K562 (cell line): ENCODE measurements at regions not wholly inside any gene's neighbourhood (a gene's known extent, or its start where the extent isn't known, plus 50 kb on each side); places are given as distances from the start of the nearest gene placed in this dataset.

ENCODE experiments used
- ATAC-seq: fragments of 200-7000 bp; cut with Tn5 transposase; 3 replicates; pipeline ENCODE4 v1.9.1; 2020; ENCODE audit warnings: moderate library complexity
- BruUV-seq: library from RNA; stranded (reverse); fragments of 400-500 nt; replicated peaks from 2 replicates; lab custom pipeline; 2021; lab: Mats Ljungman, UMichigan
- CTCF ChIA-PET: fragments of 300-600 bp; formaldehyde crosslinking; extraction: SDS; loops from one replicate; lab custom pipeline; 2021; ENCODE audit warnings: low intra/inter-chr PET ratio; lab: Yijun Ruan, JAX
- POLR2A ChIA-PET: fragments of 300-600, 350-650 bp; sonication (Branson Sonifier 250); formaldehyde crosslinking; extraction: SDS; loops from one replicate; lab custom pipeline; 2021; ENCODE audit warnings: antibody characterized with exemption, inconsistent platforms; lab: Yijun Ruan, JAX
- DNase-seq, 4 experiments: peaks; one replicate each; pipeline versions ENCODE4 v3.0.0 to v3.0.0-alpha.2; 2011 to 2018; ENCODE audit warnings: low spot score in 3 of 4, mixed read lengths in 3 of 4; ENCODE audit errors: extremely low read depth in 1 of 4
- FAIRE-seq: peaks from 2 replicates; lab custom pipeline; 2011; peaks lifted over from hg19 to GRCh38; lab: Jason Lieb, UNC
- H2AFZ ChIP-seq: 2 replicates; pipeline ENCODE4 v1.6.0; 2011; ENCODE audit warnings: low read depth, low read length, control low read depth, inconsistent platforms
- H3K27ac ChIP-seq: fragments of 200-600 bp; 3 replicates; pipeline ENCODE4 v1.8.0; 2011; ENCODE audit warnings: low read depth, mild to moderate bottlenecking, control low read depth, inconsistent platforms, low read length, moderate library complexity, mixed read lengths; ENCODE audit errors: extremely low read depth
- H3K27me3 ChIP-seq, 2 experiments: fragments of 300-600 bp in 1 of 2; 2 replicates in 1 of 2; 3 replicates in 1 of 2; pipeline versions ENCODE4 v1.6.0 to v1.8.0; 2011; ENCODE audit warnings: inconsistent platforms in 2 of 2, low read length in 2 of 2, mild to moderate bottlenecking in 1 of 2, mixed read lengths in 1 of 2, moderate library complexity in 1 of 2; ENCODE audit not compliant: control insufficient read depth in 2 of 2, insufficient read depth in 2 of 2
- H3K36me3 ChIP-seq: fragments of 300-600 bp; 3 replicates; pipeline ENCODE4 v1.8.0; 2011; ENCODE audit warnings: mild to moderate bottlenecking, low read length, inconsistent platforms; ENCODE audit not compliant: control insufficient read depth, insufficient read depth
- H3K4me1 ChIP-seq, 2 experiments: fragments of 200-600 bp in 1 of 2; replicated peaks in 1 of 2; 2 replicates in 1 of 2; 3 replicates in 1 of 2; pipeline versions ENCODE4 v1.5.1 to v1.8.0; 2011; ENCODE audit warnings: inconsistent platforms in 2 of 2, low read length in 2 of 2, mild to moderate bottlenecking in 1 of 2, mixed read lengths in 1 of 2, moderate library complexity in 1 of 2; ENCODE audit not compliant: control insufficient read depth in 2 of 2, insufficient read depth in 2 of 2
- H3K4me2 ChIP-seq: 2 replicates; pipeline ENCODE4 v1.6.1; 2011; ENCODE audit warnings: low read length, control low read depth, inconsistent platforms, mixed read lengths; ENCODE audit not compliant: insufficient read depth
- H3K4me3 ChIP-seq: fragments of 200-600 bp; sonication (generic), shearing (Covaris generic); 2 replicates; pipeline ENCODE4 v1.5.1; 2016; ENCODE audit warnings: control low read depth, inconsistent platforms
- H3K79me2 ChIP-seq: fragments of 200-600 bp; 3 replicates; pipeline ENCODE4 v1.8.0; 2011; ENCODE audit warnings: low read length, inconsistent platforms; ENCODE audit not compliant: control insufficient read depth, insufficient read depth
- H3K9ac ChIP-seq, 2 experiments: 2 replicates each; pipeline versions ENCODE4 v1.6.0 to v1.6.1; 2011; ENCODE audit warnings: low read depth in 2 of 2, low read length in 2 of 2, control low read depth in 1 of 2, inconsistent platforms in 1 of 2, mild to moderate bottlenecking in 1 of 2, mixed read lengths in 1 of 2; ENCODE audit not compliant: insufficient read depth in 1 of 2
- H3K9me1 ChIP-seq: one replicate; pipeline ENCODE4 v1.6.0; 2011; ENCODE audit warnings: inconsistent platforms, mild to moderate bottlenecking, low read length, moderate library complexity; ENCODE audit not compliant: control insufficient read depth, insufficient read depth
- H3K9me3 ChIP-seq: replicated peaks from 2 replicates; pipeline ENCODE4 v1.5.1; 2011; ENCODE audit warnings: low read depth, low read length, inconsistent platforms; ENCODE audit not compliant: control insufficient read depth, insufficient read depth
- H4K20me1 ChIP-seq: replicated peaks from 2 replicates; pipeline ENCODE4 v1.6.1; 2011; ENCODE audit warnings: low read length, inconsistent platforms, mixed read lengths; ENCODE audit not compliant: control insufficient read depth, insufficient read depth
- PYGO2 ChIP-seq: fragments of 450-650 bp; IDR thresholded peaks from 2 replicates; pipeline ENCODE4 v1.6.1; 2016; ENCODE audit warnings: mild to moderate bottlenecking, missing genetic modification characterization, moderate library complexity, missing compliant biosample characterization
- ZFPM2 ChIP-seq: fragments of 250-450 bp; sonication (Bioruptor Pico); IDR thresholded peaks from 2 replicates; pipeline ENCODE4 v1.5.1; 2022; ENCODE audit warnings: mild to moderate bottlenecking
- ZNF316 ChIP-seq: fragments of 450-650 bp; IDR thresholded peaks from 2 replicates; pipeline ENCODE4 v1.6.1; 2016
- ZNF436 ChIP-seq: fragments of 250-450, 450-650 bp; sonication (Bioruptor Pico); formaldehyde crosslinking; IDR thresholded peaks from 2 replicates; pipeline ENCODE4 v1.7.0; 2020; ENCODE audit warnings: mild to moderate bottlenecking
- ZNF639 ChIP-seq, 2 experiments: fragments of 200-800 bp in 1 of 2; sonication (Bioruptor generic) in 1 of 2; sonication (generic) in 1 of 2; formaldehyde crosslinking in 1 of 2; IDR thresholded peaks in 1 of 2; conservative IDR thresholded peaks in 1 of 2; 2 replicates each; pipeline versions ENCODE4 v1.5.0 to v1.6.1; 2016 to 2020; ENCODE audit warnings: missing compliant biosample characterization in 1 of 2, missing genetic modification characterization in 1 of 2, missing genetic modification reagents in 1 of 2
- WGBS: fragments of 100-300 bp; shearing (Covaris generic); methylation state at CpG from one replicate; pipeline ENCODE4 v1.1.6; 2016; ENCODE audit warnings: low coverage, mixed read lengths; ENCODE audit not compliant: insufficient coverage; ENCODE audit errors: missing lambda C conversion rate; 5-methylcytosine and 5-hydroxymethylcytosine counted together
- in situ Hi-C: fragments of 300-500 bp; cut with MboI; formaldehyde crosslinking; loops from 4 replicates; pipeline ENCODE4 v1.15.0; 2018; ENCODE audit warnings: inconsistent platforms, mixed read lengths
- intact Hi-C: fragments of 100-400 bp; cut with micrococcal nuclease; formaldehyde crosslinking; loops from 2 replicates; pipeline ENCODE4 v1.14.2; 2022
- TF ChIP-seq, protein P1 (sequence below): fragments of 200-800 bp; sonication (Bioruptor generic); IDR thresholded peaks from 2 replicates; pipeline ENCODE4 v1.6.1; 2017; ENCODE audit warnings: missing genetic modification characterization, missing compliant biosample characterization
- TF ChIP-seq, protein P2 (sequence below): IDR thresholded peaks from 2 replicates; pipeline ENCODE4 v1.6.1; 2011; ENCODE audit warnings: borderline replicate concordance, low read depth, mild to moderate bottlenecking, moderate library complexity, low read length; ENCODE audit not compliant: insufficient read depth, poor library complexity, severe bottlenecking

DNA sequence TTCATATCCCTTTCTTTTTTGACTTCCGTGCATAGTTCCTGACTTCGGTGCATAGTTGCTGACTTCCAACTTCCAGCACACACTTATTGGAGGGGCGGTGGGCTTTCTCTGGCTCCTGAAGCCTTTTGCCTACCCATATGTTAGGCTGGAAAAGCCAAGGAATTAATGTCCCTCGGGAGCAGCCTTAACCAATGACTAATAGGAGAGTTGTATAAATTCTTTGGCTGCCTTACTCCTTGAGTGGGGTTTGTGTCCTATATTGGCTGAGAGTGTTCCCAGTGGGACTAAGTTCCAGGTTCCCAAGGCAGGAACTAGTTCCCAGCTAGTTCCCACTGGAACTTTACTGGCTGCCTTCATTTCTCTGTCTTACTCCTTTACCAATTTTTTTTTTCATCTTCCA is 105.7 kb downstream of the ZNF326 start:
- Histone ChIP-seq H3K27me3 (peaks cover 4 to 11% of the 10 kb centered on the region in 2 experiments; a peak in 3 of 5 replicates), H3K4me1 (no peaks in the 10 kb centered on the region), H3K36me3 (no peaks in the 10 kb centered on the region), H3K9me1 (no peaks in the 10 kb centered on the region), H3K4me3 (no peak overlapping the region), H3K4me2 (no peak overlapping the region), H2AFZ (no peak overlapping the region), H3K9ac (no peak overlapping the region), H4K20me1 (no peaks in the 10 kb centered on the region), H3K79me2 (no peaks in the 10 kb centered on the region), H3K9me3 (no peaks in the 10 kb centered on the region), H3K27ac (no peak overlapping the region)
- in situ Hi-C loops: no loop called here
- no TSS peak for BruUV-seq
- POLR2A ChIA-PET: no interaction called here
- ATAC-seq (no peak), DNase-seq (no peak), FAIRE-seq (no peak)
- TF ChIP-seq ZNF316 (no peak), ZNF436 (CRISPR knock-in tag) (no peak), ZNF639 (CRISPR knock-in tag; conservative IDR thresholded peaks at IDR 0.05 in 1 of 2, IDR thresholded peaks at IDR 0.05 in 1 of 2) (no peak), PYGO2 (tag) (no peak), ZFPM2 (CRISPR knock-in tag) (no peak)
- TF ChIP-seq, protein P1, sequence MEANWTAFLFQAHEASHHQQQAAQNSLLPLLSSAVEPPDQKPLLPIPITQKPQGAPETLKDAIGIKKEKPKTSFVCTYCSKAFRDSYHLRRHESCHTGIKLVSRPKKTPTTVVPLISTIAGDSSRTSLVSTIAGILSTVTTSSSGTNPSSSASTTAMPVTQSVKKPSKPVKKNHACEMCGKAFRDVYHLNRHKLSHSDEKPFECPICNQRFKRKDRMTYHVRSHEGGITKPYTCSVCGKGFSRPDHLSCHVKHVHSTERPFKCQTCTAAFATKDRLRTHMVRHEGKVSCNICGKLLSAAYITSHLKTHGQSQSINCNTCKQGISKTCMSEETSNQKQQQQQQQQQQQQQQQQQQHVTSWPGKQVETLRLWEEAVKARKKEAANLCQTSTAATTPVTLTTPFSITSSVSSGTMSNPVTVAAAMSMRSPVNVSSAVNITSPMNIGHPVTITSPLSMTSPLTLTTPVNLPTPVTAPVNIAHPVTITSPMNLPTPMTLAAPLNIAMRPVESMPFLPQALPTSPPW: no peak
- TF ChIP-seq, protein P2, sequence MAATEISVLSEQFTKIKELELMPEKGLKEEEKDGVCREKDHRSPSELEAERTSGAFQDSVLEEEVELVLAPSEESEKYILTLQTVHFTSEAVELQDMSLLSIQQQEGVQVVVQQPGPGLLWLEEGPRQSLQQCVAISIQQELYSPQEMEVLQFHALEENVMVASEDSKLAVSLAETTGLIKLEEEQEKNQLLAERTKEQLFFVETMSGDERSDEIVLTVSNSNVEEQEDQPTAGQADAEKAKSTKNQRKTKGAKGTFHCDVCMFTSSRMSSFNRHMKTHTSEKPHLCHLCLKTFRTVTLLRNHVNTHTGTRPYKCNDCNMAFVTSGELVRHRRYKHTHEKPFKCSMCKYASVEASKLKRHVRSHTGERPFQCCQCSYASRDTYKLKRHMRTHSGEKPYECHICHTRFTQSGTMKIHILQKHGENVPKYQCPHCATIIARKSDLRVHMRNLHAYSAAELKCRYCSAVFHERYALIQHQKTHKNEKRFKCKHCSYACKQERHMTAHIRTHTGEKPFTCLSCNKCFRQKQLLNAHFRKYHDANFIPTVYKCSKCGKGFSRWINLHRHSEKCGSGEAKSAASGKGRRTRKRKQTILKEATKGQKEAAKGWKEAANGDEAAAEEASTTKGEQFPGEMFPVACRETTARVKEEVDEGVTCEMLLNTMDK: no peak
- CTCF ChIA-PET: no interaction called here
- 0% methylated on average over 4 of the region's 4 CpGs for WGBS
- intact Hi-C loops: no loop called here
